ENCODE measurements at regions not wholly inside any gene's neighbourhood (a gene's known extent, or its start where the extent isn't known, plus 50 kb on each side); places are given as distances from the start of the nearest gene placed in this dataset.

- TF ChIP-seq EZH2phosphoT487 (IDR thresholded peaks at IDR 0.05; ENCODE audit: borderline replicate concordance, low read length) (no peak), CTCF (IDR thresholded peaks at IDR 0.05; ENCODE audit: low read depth, low read length, poor library complexity, severe bottlenecking) (no peak)
- no peaks in the 10 kb centered on the region; the same call in 1 of the 2 replicates for H3K9me2 ChIP-seq (replicated peaks; ENCODE audit: control insufficient read depth, low read length)
These were observed 1094.3 kb upstream of the SLC10A2 start for GRCh38 chr13:104160536-104160935.

GRCh38 chr13:104143760-104144416, 1077.7 kb upstream of the SLC10A2 start:
- no peak overlapping the region for H3K4me2 ChIP-seq (ENCODE audit: low read length)

More at GRCh38 chr13:104160536-104160935, 1094.3 kb upstream of the SLC10A2 start:
- Histone ChIP-seq H3K27ac (ENCODE audit: low read depth, low read length) (no peak overlapping the region), H4K20me1 (ENCODE audit: control insufficient read depth, insufficient read depth, low read depth, low read length) (no peaks in the 10 kb centered on the region), H3K4me2 (ENCODE audit: low read length) (no peak overlapping the region), H3K36me3 (ENCODE audit: control insufficient read depth, low read length) (no peaks in the 10 kb centered on the region), H3K4me1 (ENCODE audit: control insufficient read depth, low read length) (no peaks in the 10 kb centered on the region), H3F3A (ENCODE audit: control insufficient read depth, insufficient read depth) (no peaks in the 10 kb centered on the region), H3K79me2 (ENCODE audit: control insufficient read depth, low read length) (no peaks in the 10 kb centered on the region), H3K27me3 (ENCODE audit: control insufficient read depth, low read length) (no peaks in the 10 kb centered on the region), H3K4me3 (ENCODE audit: low read length) (no peak overlapping the region), H3K9me3 (ENCODE audit: control insufficient read depth, insufficient read depth, low read length) (no peaks in the 10 kb centered on the region)

GRCh38 chr13:104140552-104140951, 1074.3 kb upstream of the SLC10A2 start:
- Histone ChIP-seq H3K79me2 (ENCODE audit: control insufficient read depth, low read length) (no peaks in the 10 kb centered on the region), H3K4me2 (ENCODE audit: low read length) (no peak overlapping the region), H3K4me1 (ENCODE audit: control insufficient read depth, low read length) (no peaks in the 10 kb centered on the region), H3K9me2 (replicated peaks; ENCODE audit: control insufficient read depth, low read length) (no peaks in the 10 kb centered on the region), H3K27me3 (ENCODE audit: control insufficient read depth, low read length) (no peaks in the 10 kb centered on the region), H3K9me3 (ENCODE audit: control insufficient read depth, insufficient read depth, low read length) (no peaks in the 10 kb centered on the region), H4K20me1 (ENCODE audit: control insufficient read depth, insufficient read depth, low read depth, low read length) (no peaks in the 10 kb centered on the region), H3K4me3 (ENCODE audit: low read length) (no peak overlapping the region), H3K27ac (ENCODE audit: low read depth, low read length) (no peak overlapping the region), H3K36me3 (ENCODE audit: control insufficient read depth, low read length) (no peaks in the 10 kb centered on the region), H3F3A (ENCODE audit: control insufficient read depth, insufficient read depth) (no peaks in the 10 kb centered on the region)
- TF ChIP-seq EZH2phosphoT487 (IDR thresholded peaks at IDR 0.05; ENCODE audit: borderline replicate concordance, low read length) (no peak), CTCF (IDR thresholded peaks at IDR 0.05; ENCODE audit: low read depth, low read length, poor library complexity, severe bottlenecking) (no peak)

More at GRCh38 chr13:104143760-104144416, 1077.7 kb upstream of the SLC10A2 start:
- Histone ChIP-seq H4K20me1 (ENCODE audit: control insufficient read depth, insufficient read depth, low read depth, low read length) (no peaks in the 10 kb centered on the region), H3K27ac (ENCODE audit: low read depth, low read length) (no peak overlapping the region), H3K9me2 (replicated peaks; ENCODE audit: control insufficient read depth, low read length) (no peaks in the 10 kb centered on the region), H3K9me3 (ENCODE audit: control insufficient read depth, insufficient read depth, low read length) (no peaks in the 10 kb centered on the region), H3K79me2 (ENCODE audit: control insufficient read depth, low read length) (no peaks in the 10 kb centered on the region), H3K27me3 (ENCODE audit: control insufficient read depth, low read length) (no peaks in the 10 kb centered on the region), H3K36me3 (ENCODE audit: control insufficient read depth, low read length) (no peaks in the 10 kb centered on the region), H3K4me1 (ENCODE audit: control insufficient read depth, low read length) (no peaks in the 10 kb centered on the region), H3K4me3 (ENCODE audit: low read length) (no peak overlapping the region), H3F3A (ENCODE audit: control insufficient read depth, insufficient read depth) (no peaks in the 10 kb centered on the region)
- no peak for TF ChIP-seq EZH2phosphoT487 (IDR thresholded peaks at IDR 0.05; ENCODE audit: borderline replicate concordance, low read length)
- TF ChIP-seq CTCF (IDR thresholded peaks at IDR 0.05; ENCODE audit: low read depth, low read length, poor library complexity, severe bottlenecking), result no peak
